Neural progenitor cell (in vitro differentiated cells): ENCODE measurements at regions not wholly inside any gene's neighbourhood (a gene's known extent, or its start where the extent isn't known, plus 50 kb on each side); places are given as distances from the start of the nearest gene placed in this dataset.

Experiments
- DNase-seq: peaks from one replicate; pipeline ENCODE4 v3.0.0-alpha.2; 2016; ENCODE audit warnings: low spot score
- H2AFZ ChIP-seq: fragments of 200-600 bp; sonication (generic); replicated peaks from 2 replicates; pipeline ENCODE4 v1.6.1; 2016; ENCODE audit warnings: antibody characterized with exemption
- H3F3A ChIP-seq: fragments of 200-600 bp; sonication (generic); 2 replicates; pipeline ENCODE4 v1.6.1; 2016; ENCODE audit warnings: antibody characterized with exemption, low read depth
- H3K27ac ChIP-seq: fragments of 200-600 bp; sonication (generic); 2 replicates; pipeline ENCODE4 v1.5.1; 2016; ENCODE audit warnings: mild to moderate bottlenecking
- H3K27me3 ChIP-seq: fragments of 200-600 bp; sonication (generic); 2 replicates; pipeline ENCODE4 v1.6.1; 2016; ENCODE audit warnings: mild to moderate bottlenecking, moderate library complexity
- H3K36me3 ChIP-seq: fragments of 200-600 bp; sonication (generic); 2 replicates; pipeline ENCODE4 v1.5.1; 2016
- H3K4me1 ChIP-seq: fragments of 200-600 bp; sonication (generic); 2 replicates; pipeline ENCODE4 v1.6.1; 2016; ENCODE audit warnings: mixed run types
- H3K4me2 ChIP-seq: fragments of 200-600 bp; sonication (generic); 2 replicates; pipeline ENCODE4 v1.6.1; 2016
- H3K4me3 ChIP-seq: fragments of 200-600 bp; sonication (generic); 2 replicates; pipeline ENCODE4 v1.5.1; 2016
- H3K79me2 ChIP-seq: fragments of 200-600 bp; sonication (generic); 2 replicates; pipeline ENCODE4 v1.6.1; 2016; ENCODE audit warnings: low read depth
- H3K9ac ChIP-seq: fragments of 200-600 bp; sonication (generic); 2 replicates; pipeline ENCODE4 v1.6.1; 2016
- H3K9me3 ChIP-seq: fragments of 200-600 bp; sonication (generic); 2 replicates; pipeline ENCODE4 v1.5.1; 2016; ENCODE audit warnings: low read depth
- H4K20me1 ChIP-seq: fragments of 200-600 bp; sonication (generic); 2 replicates; pipeline ENCODE4 v1.6.1; 2016; ENCODE audit warnings: low read depth
- H3K27ac Mint-ChIP-seq: 3 replicates; pipeline ENCODE4 v1.8.0; 2021; ENCODE audit warnings: mixed read lengths
- H3K27me3 Mint-ChIP-seq: 2 replicates; pipeline ENCODE4 v1.8.0; 2022; ENCODE audit warnings: low read depth, mild to moderate bottlenecking, inconsistent platforms, moderate library complexity, mixed read lengths; ENCODE audit not compliant: insufficient read depth
- H3K36me3 Mint-ChIP-seq: 3 replicates; pipeline ENCODE4 v1.8.0; 2021; ENCODE audit warnings: mixed read lengths
- H3K4me1 Mint-ChIP-seq: 3 replicates; pipeline ENCODE4 v1.8.0; 2021; ENCODE audit warnings: mixed read lengths
- H3K4me3 Mint-ChIP-seq: 3 replicates; pipeline ENCODE4 v1.8.0; 2021; ENCODE audit warnings: mild to moderate bottlenecking, moderate library complexity, mixed read lengths
- H3K9me3 Mint-ChIP-seq: 3 replicates; pipeline ENCODE4 v1.8.0; 2020; ENCODE audit warnings: mixed read lengths
- EZH2 ChIP-seq: fragments of 200-600 bp; sonication (generic); IDR thresholded peaks from 2 replicates; pipeline ENCODE4 v1.6.1; 2017; ENCODE audit warnings: antibody characterized with exemption, mild to moderate bottlenecking, moderate library complexity
- EZH2phosphoT487 ChIP-seq: fragments of 200-600 bp; sonication (generic); IDR thresholded peaks from 2 replicates; pipeline ENCODE4 v1.6.1; 2017; ENCODE audit warnings: antibody characterized with exemption
- TF ChIP-seq, protein P1 (sequence below): fragments of 200-600 bp; sonication (generic); IDR thresholded peaks from 2 replicates; pipeline ENCODE4 v1.5.1; 2017; ENCODE audit warnings: antibody characterized with exemption, mild to moderate bottlenecking

DNA sequence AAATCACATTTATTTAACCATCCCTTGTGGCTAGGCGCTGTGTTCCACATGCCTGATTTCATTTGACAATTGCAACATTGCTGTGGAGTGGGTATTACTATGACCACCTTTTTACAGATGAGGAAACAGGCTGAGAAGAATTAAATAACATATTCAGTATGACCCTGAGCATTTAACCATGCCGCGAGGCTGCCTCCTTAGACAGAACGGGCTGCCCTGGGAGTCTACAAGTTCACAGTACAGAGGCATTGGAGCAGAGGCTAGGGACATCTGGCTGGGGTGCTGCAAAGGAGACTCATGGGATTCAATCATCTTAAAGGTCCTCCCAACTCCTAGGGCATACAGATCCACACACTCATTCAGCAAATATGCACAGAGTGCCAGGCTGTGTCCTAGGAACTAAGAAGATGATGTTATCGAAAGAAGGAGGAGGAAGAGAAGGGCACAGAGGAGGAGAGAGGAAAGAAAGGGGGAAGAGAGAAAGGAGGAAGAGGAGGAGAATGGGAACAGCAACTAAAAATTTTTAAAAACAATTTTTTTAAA lies 164.7 kb upstream of the CCND2 start:
- no peaks in the 10 kb centered on the region for H4K20me1 ChIP-seq
- DNase-seq, result no peak
- no peaks in the 10 kb centered on the region for H3F3A ChIP-seq
- H3K4me3 ChIP-seq, result no peak overlapping the region
- H3K9me3 Mint-ChIP-seq, result peaks cover 3% of the 10 kb centered on the region
- no peak overlapping the region for H3K27ac ChIP-seq
- H3K79me2 ChIP-seq, result no peaks in the 10 kb centered on the region
- H3K4me1 ChIP-seq, result no peaks in the 10 kb centered on the region
- no peaks in the 10 kb centered on the region for H3K27me3 ChIP-seq
- no peak overlapping the region for H3K4me3 Mint-ChIP-seq
- peaks cover 5% of the 10 kb centered on the region for H3K36me3 Mint-ChIP-seq
- H3K27me3 Mint-ChIP-seq, result peaks cover 7% of the 10 kb centered on the region
- H3K27ac Mint-ChIP-seq, result no peak overlapping the region
- peaks cover 2% of the 10 kb centered on the region for H3K4me1 Mint-ChIP-seq
- H3K9me3 ChIP-seq, result no peaks in the 10 kb centered on the region
- H3K36me3 ChIP-seq, result no peaks in the 10 kb centered on the region
- H2AFZ ChIP-seq, result no peak overlapping the region
- no peak overlapping the region for H3K9ac ChIP-seq
- H3K4me2 ChIP-seq, result no peak overlapping the region
- TF ChIP-seq EZH2, result no peak
- TF ChIP-seq, protein P1, sequence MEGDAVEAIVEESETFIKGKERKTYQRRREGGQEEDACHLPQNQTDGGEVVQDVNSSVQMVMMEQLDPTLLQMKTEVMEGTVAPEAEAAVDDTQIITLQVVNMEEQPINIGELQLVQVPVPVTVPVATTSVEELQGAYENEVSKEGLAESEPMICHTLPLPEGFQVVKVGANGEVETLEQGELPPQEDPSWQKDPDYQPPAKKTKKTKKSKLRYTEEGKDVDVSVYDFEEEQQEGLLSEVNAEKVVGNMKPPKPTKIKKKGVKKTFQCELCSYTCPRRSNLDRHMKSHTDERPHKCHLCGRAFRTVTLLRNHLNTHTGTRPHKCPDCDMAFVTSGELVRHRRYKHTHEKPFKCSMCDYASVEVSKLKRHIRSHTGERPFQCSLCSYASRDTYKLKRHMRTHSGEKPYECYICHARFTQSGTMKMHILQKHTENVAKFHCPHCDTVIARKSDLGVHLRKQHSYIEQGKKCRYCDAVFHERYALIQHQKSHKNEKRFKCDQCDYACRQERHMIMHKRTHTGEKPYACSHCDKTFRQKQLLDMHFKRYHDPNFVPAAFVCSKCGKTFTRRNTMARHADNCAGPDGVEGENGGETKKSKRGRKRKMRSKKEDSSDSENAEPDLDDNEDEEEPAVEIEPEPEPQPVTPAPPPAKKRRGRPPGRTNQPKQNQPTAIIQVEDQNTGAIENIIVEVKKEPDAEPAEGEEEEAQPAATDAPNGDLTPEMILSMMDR, result no peak
- TF ChIP-seq EZH2phosphoT487, result no peak

DNA sequence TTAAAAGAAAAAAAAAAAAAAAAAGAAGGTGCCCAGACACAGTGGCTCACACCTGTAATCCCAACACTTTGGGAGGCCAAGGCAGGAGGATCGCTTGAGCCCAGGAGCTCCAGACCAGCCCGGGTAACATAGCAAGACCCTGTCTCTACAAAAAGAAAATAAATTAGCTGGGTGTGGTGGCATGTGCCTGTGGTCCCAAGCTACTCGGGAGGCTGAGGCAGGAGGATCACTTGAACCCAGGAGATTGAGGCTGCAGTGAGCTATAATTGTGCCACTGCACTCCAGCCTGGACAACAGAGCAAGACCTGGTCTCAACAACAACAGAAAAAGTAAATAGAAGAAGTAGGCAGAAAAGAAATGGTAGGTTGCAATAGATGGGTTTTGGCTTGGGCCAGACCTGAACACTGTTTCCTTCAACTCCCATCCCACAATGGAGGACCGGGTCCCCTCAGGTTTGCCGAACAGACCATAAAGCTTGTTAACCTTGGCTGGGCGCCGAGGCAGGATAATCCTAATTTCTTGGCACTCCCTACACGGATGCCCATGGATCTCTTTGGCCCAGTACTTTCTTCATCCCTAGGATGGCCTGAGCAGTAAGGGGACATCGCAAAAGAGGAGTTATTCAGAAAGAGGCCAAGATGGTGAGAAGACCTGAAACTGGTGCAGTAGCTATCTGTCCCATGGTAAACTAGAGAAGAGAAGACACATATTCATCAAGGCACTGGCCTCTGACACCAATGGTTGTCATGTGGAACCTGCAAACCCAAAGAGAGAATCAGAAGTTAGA lies 165.5 kb upstream of the CCND2 start:
- Histone ChIP-seq H3K79me2 (no peaks in the 10 kb centered on the region), H3K27me3 (no peaks in the 10 kb centered on the region), H4K20me1 (no peaks in the 10 kb centered on the region), H3K36me3 (no peaks in the 10 kb centered on the region), H3F3A (no peaks in the 10 kb centered on the region), H3K4me3 (no peak overlapping the region), H3K4me1 (no peaks in the 10 kb centered on the region), H3K27ac (no peak overlapping the region), H2AFZ (no peak overlapping the region), H3K9ac (no peak overlapping the region), H3K9me3 (no peaks in the 10 kb centered on the region), H3K4me2 (no peak overlapping the region)
- no peak for DNase-seq
- Mint-ChIP-seq H3K4me1 (peaks cover 2% of the 10 kb centered on the region), H3K9me3 (peaks cover 3% of the 10 kb centered on the region), H3K36me3 (peaks cover 5% of the 10 kb centered on the region), H3K27me3 (peaks cover 5% of the 10 kb centered on the region), H3K4me3 (no peak overlapping the region), H3K27ac (no peak overlapping the region)
- TF ChIP-seq EZH2 (no peak), EZH2phosphoT487 (no peak)
- TF ChIP-seq, protein P1, result no peak

DNA sequence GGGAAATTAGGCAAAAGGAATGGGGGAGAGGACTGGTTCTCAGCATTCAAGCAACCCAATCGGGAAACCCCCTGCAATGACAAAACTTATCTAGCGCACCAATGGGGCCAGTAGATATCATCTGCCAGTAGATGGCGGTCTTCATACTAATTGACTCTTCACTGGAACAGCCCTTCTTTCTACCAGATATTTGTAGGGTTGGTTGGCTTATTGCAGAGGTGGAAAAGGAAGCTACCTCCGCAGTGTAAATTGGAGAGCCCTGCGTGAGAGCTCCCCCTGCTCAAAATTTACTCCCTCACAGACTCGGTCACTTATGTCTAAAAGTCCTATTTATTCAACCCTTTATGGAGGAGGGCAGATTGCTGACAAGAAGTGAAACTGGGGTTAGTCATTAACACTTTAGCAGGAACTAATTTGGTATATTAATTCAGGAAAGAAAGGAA lies 166.1 kb upstream of the CCND2 start:
- Mint-ChIP-seq H3K27me3 (peaks cover 5% of the 10 kb centered on the region), H3K27ac (no peak overlapping the region), H3K36me3 (peaks cover 5% of the 10 kb centered on the region), H3K4me3 (no peak overlapping the region), H3K4me1 (peaks cover 2% of the 10 kb centered on the region), H3K9me3 (peaks cover 3% of the 10 kb centered on the region)
- H3K4me3 ChIP-seq, result no peak overlapping the region
- no peak for TF ChIP-seq EZH2phosphoT487
- TF ChIP-seq, protein P1, result peak; percentile 66
- no peak overlapping the region for H3K27ac ChIP-seq
- no peak overlapping the region for H3K4me2 ChIP-seq
- H2AFZ ChIP-seq, result no peak overlapping the region
- H3K9me3 ChIP-seq, result no peaks in the 10 kb centered on the region
- DNase-seq, result peak; percentile 73
- H3K79me2 ChIP-seq, result no peaks in the 10 kb centered on the region
- H4K20me1 ChIP-seq, result no peaks in the 10 kb centered on the region
- no peaks in the 10 kb centered on the region for H3K36me3 ChIP-seq
- H3K9ac ChIP-seq, result no peak overlapping the region
- H3F3A ChIP-seq, result no peaks in the 10 kb centered on the region
- H3K27me3 ChIP-seq, result no peaks in the 10 kb centered on the region
- no peaks in the 10 kb centered on the region for H3K4me1 ChIP-seq
